Astrocyte (in vitro differentiated cells and primary cell): ENCODE measurements at regions not wholly inside any gene's neighbourhood (a gene's known extent, or its start where the extent isn't known, plus 50 kb on each side); places are given as distances from the start of the nearest gene placed in this dataset.

Experiments
- DNase-seq: peaks from one replicate; pipeline ENCODE4 v3.0.0-alpha.2; 2010; ENCODE audit warnings: low read depth
- FAIRE-seq: peaks from 2 replicates; lab custom pipeline; 2011; peaks lifted over from hg19 to GRCh38; lab: Jason Lieb, UNC
- H2AFZ ChIP-seq: 2 replicates; pipeline ENCODE4 v1.6.0; 2012; ENCODE audit warnings: low read depth, low read length, inconsistent platforms
- H3K27ac ChIP-seq: 2 replicates; pipeline ENCODE4 v1.5.1; 2011; ENCODE audit warnings: low read depth, low read length, inconsistent platforms
- H3K27me3 ChIP-seq: 2 replicates; pipeline ENCODE4 v1.6.0; 2011; ENCODE audit warnings: low read length, inconsistent platforms; ENCODE audit not compliant: insufficient read depth
- H3K36me3 ChIP-seq: 2 replicates; pipeline ENCODE4 v1.5.1; 2011; ENCODE audit warnings: low read length, inconsistent platforms; ENCODE audit not compliant: insufficient read depth
- H3K4me1 ChIP-seq: 2 replicates; pipeline ENCODE4 v1.5.1; 2011; ENCODE audit warnings: low read length, inconsistent platforms; ENCODE audit not compliant: insufficient read depth
- H3K4me2 ChIP-seq: 2 replicates; pipeline ENCODE4 v1.6.0; 2012; ENCODE audit warnings: low read length, inconsistent platforms
- H3K4me3 ChIP-seq: 2 replicates; pipeline ENCODE4 v1.5.1; 2011; ENCODE audit warnings: low read depth, mild to moderate bottlenecking, low read length, inconsistent platforms; ENCODE audit not compliant: insufficient read depth
- H3K79me2 ChIP-seq: 2 replicates; pipeline ENCODE4 v1.6.0; 2012; ENCODE audit warnings: mild to moderate bottlenecking, low read length, inconsistent platforms; ENCODE audit not compliant: insufficient read depth
- H3K9ac ChIP-seq: 2 replicates; pipeline ENCODE4 v1.6.0; 2012; ENCODE audit warnings: mild to moderate bottlenecking, low read length, inconsistent platforms
- H3K9me3 ChIP-seq: 2 replicates; pipeline ENCODE4 v1.5.1; 2012; ENCODE audit warnings: low read depth, mild to moderate bottlenecking, low read length, inconsistent platforms; ENCODE audit not compliant: insufficient read depth
- H4K20me1 ChIP-seq: 2 replicates; pipeline ENCODE4 v1.6.0; 2012; ENCODE audit warnings: low read length, inconsistent platforms; ENCODE audit not compliant: insufficient read depth
- H3K27ac Mint-ChIP-seq: one replicate; pipeline ENCODE4 v1.8.0; 2021; ENCODE audit warnings: mild to moderate bottlenecking, mixed read lengths; ENCODE audit not compliant: unreplicated experiment
- H3K27me3 Mint-ChIP-seq: one replicate; pipeline ENCODE4 v1.8.0; 2021; ENCODE audit warnings: low read depth, mixed read lengths; ENCODE audit not compliant: unreplicated experiment
- H3K36me3 Mint-ChIP-seq: one replicate; pipeline ENCODE4 v1.8.0; 2021; ENCODE audit warnings: low read depth, mixed read lengths; ENCODE audit not compliant: unreplicated experiment
- H3K4me1 Mint-ChIP-seq: one replicate; pipeline ENCODE4 v1.8.0; 2021; ENCODE audit warnings: low read depth, mixed read lengths; ENCODE audit not compliant: unreplicated experiment
- H3K4me3 Mint-ChIP-seq: one replicate; pipeline ENCODE4 v1.8.0; 2021; ENCODE audit warnings: mild to moderate bottlenecking, moderate library complexity, mixed read lengths; ENCODE audit not compliant: unreplicated experiment
- H3K9me3 Mint-ChIP-seq: one replicate; pipeline ENCODE4 v1.8.0; 2021; ENCODE audit warnings: mild to moderate bottlenecking, mixed read lengths; ENCODE audit not compliant: unreplicated experiment
- CTCF ChIP-seq: IDR thresholded peaks from 2 replicates; pipeline ENCODE4 v1.5.1; 2011; ENCODE audit warnings: low read depth, mild to moderate bottlenecking, inconsistent platforms, low read length, moderate library complexity; ENCODE audit not compliant: insufficient read depth
- EZH2 ChIP-seq: IDR thresholded peaks from 2 replicates; pipeline ENCODE4 v1.6.1; 2012; ENCODE audit warnings: mild to moderate bottlenecking, low read length, inconsistent platforms; ENCODE audit not compliant: insufficient read depth

GRCh38 chr10:91080776-91081175 is 139.7 kb upstream of the PCGF5 start:
- Histone ChIP-seq H3K27ac (no peak overlapping the region), H3K4me1 (peaks cover 11% of the 10 kb centered on the region), H4K20me1 (no peaks in the 10 kb centered on the region), H3K79me2 (no peaks in the 10 kb centered on the region), H3K4me2 (no peak overlapping the region), H3K27me3 (peaks cover 3% of the 10 kb centered on the region), H3K9me3 (no peaks in the 10 kb centered on the region), H3K4me3 (no peak overlapping the region), H3K36me3 (no peaks in the 10 kb centered on the region), H2AFZ (no peak overlapping the region), H3K9ac (no peak overlapping the region)
- Mint-ChIP-seq H3K4me3 (no peak overlapping the region), H3K4me1 (no peaks in the 10 kb centered on the region), H3K9me3 (peaks cover 4% of the 10 kb centered on the region), H3K36me3 (no peaks in the 10 kb centered on the region), H3K27me3 (peaks cover 17% of the 10 kb centered on the region), H3K27ac (no peak overlapping the region)
- TF ChIP-seq CTCF, result no peak
- no peak for TF ChIP-seq EZH2
- FAIRE-seq (no peak), DNase-seq (no peak)

- DNase-seq (no peak), FAIRE-seq (no peak)
- H3K27me3 ChIP-seq, result no peaks in the 10 kb centered on the region
- Mint-ChIP-seq H3K36me3 (no peaks in the 10 kb centered on the region), H3K27me3 (peaks cover 5% of the 10 kb centered on the region), H3K4me1 (no peaks in the 10 kb centered on the region), H3K27ac (no peak overlapping the region), H3K9me3 (peaks cover 2% of the 10 kb centered on the region), H3K4me3 (no peak overlapping the region)
- no peak overlapping the region for H3K4me3 ChIP-seq
- H3K36me3 ChIP-seq, result no peaks in the 10 kb centered on the region
- no peak overlapping the region for H2AFZ ChIP-seq
- no peak overlapping the region for H3K4me2 ChIP-seq
- H3K27ac ChIP-seq, result no peak overlapping the region
- no peak for TF ChIP-seq CTCF
- TF ChIP-seq EZH2, result no peak
- H4K20me1 ChIP-seq, result no peaks in the 10 kb centered on the region
- no peaks in the 10 kb centered on the region for H3K9me3 ChIP-seq
- H3K79me2 ChIP-seq, result no peaks in the 10 kb centered on the region
- no peak overlapping the region for H3K9ac ChIP-seq
- peaks cover 6% of the 10 kb centered on the region for H3K4me1 ChIP-seq
Measured at GRCh38 chr10:91082447-91082846, 138.0 kb upstream of the PCGF5 start.

- no peak overlapping the region for H3K4me3 ChIP-seq
- Mint-ChIP-seq H3K4me1 (peaks cover 13% of the 10 kb centered on the region), H3K27ac (no peak overlapping the region), H3K4me3 (no peak overlapping the region), H3K36me3 (no peaks in the 10 kb centered on the region), H3K27me3 (no peaks in the 10 kb centered on the region), H3K9me3 (no peaks in the 10 kb centered on the region)
- no peaks in the 10 kb centered on the region for H3K36me3 ChIP-seq
- no peaks in the 10 kb centered on the region for H3K4me1 ChIP-seq
- H3K79me2 ChIP-seq, result no peaks in the 10 kb centered on the region
- DNase-seq (no peak), FAIRE-seq (peak; percentile 63)
- no peak overlapping the region for H2AFZ ChIP-seq
- TF ChIP-seq EZH2 (no peak), CTCF (no peak)
- no peaks in the 10 kb centered on the region for H3K27me3 ChIP-seq
- no peak overlapping the region for H3K9ac ChIP-seq
- no peaks in the 10 kb centered on the region for H4K20me1 ChIP-seq
- no peak overlapping the region for H3K4me2 ChIP-seq
- H3K9me3 ChIP-seq, result no peaks in the 10 kb centered on the region
- no peak overlapping the region for H3K27ac ChIP-seq
Measured at GRCh38 chr10:91088300-91089140, 131.9 kb upstream of the PCGF5 start.
